Ovary (tissue), 7 donors: ENCODE measurements at regions not wholly inside any gene's neighbourhood (a gene's known extent, or its start where the extent isn't known, plus 50 kb on each side); places are given as distances from the start of the nearest gene placed in this dataset.

Source experiments
- DNase-seq, 5 donors: peaks; one replicate each; pipeline ENCODE4 v3.0.0-alpha.2; 2019 to 2020
- H3K27ac ChIP-seq, 2 donors: fragments of 200-600 bp; one replicate each; pipeline versions ENCODE4 v1.5.1 to v1.8.0; 2019 to 2022
- H3K27me3 ChIP-seq: fragments of 200-600 bp; one replicate; pipeline ENCODE4 v1.8.0; 2022
- H3K36me3 ChIP-seq: fragments of 200-600 bp; sonication (generic); one replicate; pipeline ENCODE4 v1.5.1; 2019
- H3K4me1 ChIP-seq: one replicate; pipeline ENCODE4 v1.8.1; 2013; ENCODE audit warnings: mild to moderate bottlenecking, moderate library complexity; ENCODE audit not compliant: insufficient read depth
- H3K4me3 ChIP-seq: fragments of 200-600 bp; sonication (generic); one replicate; pipeline ENCODE4 v1.5.1; 2017
- H3K9me3 ChIP-seq, 2 donors: fragments of 200-600 bp in 1 of 2; sonication (generic) in 1 of 2; one replicate each; pipeline versions ENCODE4 v1.5.1 to v1.8.1; 2013 to 2019; ENCODE audit warnings: mild to moderate bottlenecking in 1 of 2, moderate library complexity in 1 of 2
- EP300 ChIP-seq: sonication (generic); formaldehyde crosslinking; IDR thresholded peaks from one replicate; pipeline ENCODE4 v1.6.1; 2017; ENCODE audit warnings: antibody characterized with exemption
- POLR2A ChIP-seq: fragments of 450-650 bp; IDR thresholded peaks from one replicate; pipeline ENCODE4 v1.6.1; 2017; ENCODE audit warnings: antibody characterized with exemption, mild to moderate bottlenecking, moderate library complexity
- WGBS, 3 donors: extraction: QIAGEN DNeasy Blood & Tissue Kit in 1 of 3; methylation state at CpG; one replicate each; pipeline versions ENCODE4 v1.1.5 to v1.1.7; 2013 to 2017; 5-methylcytosine and 5-hydroxymethylcytosine counted together
- intact Hi-C, 4 donors: fragments of 100-400 bp; cut with DNase I; formaldehyde crosslinking; loops; one replicate each; pipeline versions ENCODE4 v1.11.0 to v1.15.1; 2022 to 2023
- TF ChIP-seq, protein P1 (sequence below), 3 donors: fragments of 450-650 bp in 2 of 3; fragments of 200-600 bp in 1 of 3; IDR thresholded peaks; one replicate each; pipeline versions ENCODE4 v1.5.1 to v1.8.0; 2016 to 2022; ENCODE audit warnings: antibody characterized with exemption in 3 of 3, mild to moderate bottlenecking in 1 of 3
- donor health status: DM: no; HTN: no; CAD: no; lungs with moderate emphysema.
- donor health status: DM: no; HTN: no; CAD: no.
- donor health status: Bipolar disorder and iron deficiency.
- donor health status: DM: no; HTN: no; CAD: no.
- donor health status: DM: yes; HTN: yes; CAD: no.

DNA sequence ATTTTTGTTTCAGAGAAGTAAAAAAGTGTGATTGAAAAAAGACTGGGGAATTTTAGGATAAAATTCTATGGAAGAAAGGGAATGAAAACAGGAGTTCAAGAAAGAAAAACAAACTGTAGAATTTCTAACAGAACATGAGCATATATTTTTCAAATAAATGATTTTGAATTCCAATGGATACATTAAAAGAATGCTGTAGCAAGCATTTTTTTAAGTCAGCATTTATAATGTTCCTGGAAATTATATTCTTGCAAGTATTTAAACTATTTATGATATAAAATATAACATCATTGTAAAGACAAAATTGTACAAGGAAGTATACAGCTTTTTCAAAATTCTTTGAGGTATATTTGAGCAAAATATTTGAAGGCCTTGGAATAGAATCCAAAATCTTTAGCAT is 450.7 kb downstream of the AEBP2 start:
- H3K27me3 ChIP-seq, result no peaks in the 10 kb centered on the region
- intact Hi-C loops, result no loop called here
- H3K27ac ChIP-seq, result no peak overlapping the region
- TF ChIP-seq POLR2A (no peak), EP300 (no peak)
- TF ChIP-seq, protein P1, sequence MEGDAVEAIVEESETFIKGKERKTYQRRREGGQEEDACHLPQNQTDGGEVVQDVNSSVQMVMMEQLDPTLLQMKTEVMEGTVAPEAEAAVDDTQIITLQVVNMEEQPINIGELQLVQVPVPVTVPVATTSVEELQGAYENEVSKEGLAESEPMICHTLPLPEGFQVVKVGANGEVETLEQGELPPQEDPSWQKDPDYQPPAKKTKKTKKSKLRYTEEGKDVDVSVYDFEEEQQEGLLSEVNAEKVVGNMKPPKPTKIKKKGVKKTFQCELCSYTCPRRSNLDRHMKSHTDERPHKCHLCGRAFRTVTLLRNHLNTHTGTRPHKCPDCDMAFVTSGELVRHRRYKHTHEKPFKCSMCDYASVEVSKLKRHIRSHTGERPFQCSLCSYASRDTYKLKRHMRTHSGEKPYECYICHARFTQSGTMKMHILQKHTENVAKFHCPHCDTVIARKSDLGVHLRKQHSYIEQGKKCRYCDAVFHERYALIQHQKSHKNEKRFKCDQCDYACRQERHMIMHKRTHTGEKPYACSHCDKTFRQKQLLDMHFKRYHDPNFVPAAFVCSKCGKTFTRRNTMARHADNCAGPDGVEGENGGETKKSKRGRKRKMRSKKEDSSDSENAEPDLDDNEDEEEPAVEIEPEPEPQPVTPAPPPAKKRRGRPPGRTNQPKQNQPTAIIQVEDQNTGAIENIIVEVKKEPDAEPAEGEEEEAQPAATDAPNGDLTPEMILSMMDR (IDR thresholded peaks at IDR 0.05), result no peak
- H3K4me1 ChIP-seq, result peaks cover 5% of the 10 kb centered on the region
- no peak overlapping the region for H3K4me3 ChIP-seq
- no peak for DNase-seq
- no peaks in the 10 kb centered on the region for H3K9me3 ChIP-seq
- H3K36me3 ChIP-seq, result no peaks in the 10 kb centered on the region

DNA sequence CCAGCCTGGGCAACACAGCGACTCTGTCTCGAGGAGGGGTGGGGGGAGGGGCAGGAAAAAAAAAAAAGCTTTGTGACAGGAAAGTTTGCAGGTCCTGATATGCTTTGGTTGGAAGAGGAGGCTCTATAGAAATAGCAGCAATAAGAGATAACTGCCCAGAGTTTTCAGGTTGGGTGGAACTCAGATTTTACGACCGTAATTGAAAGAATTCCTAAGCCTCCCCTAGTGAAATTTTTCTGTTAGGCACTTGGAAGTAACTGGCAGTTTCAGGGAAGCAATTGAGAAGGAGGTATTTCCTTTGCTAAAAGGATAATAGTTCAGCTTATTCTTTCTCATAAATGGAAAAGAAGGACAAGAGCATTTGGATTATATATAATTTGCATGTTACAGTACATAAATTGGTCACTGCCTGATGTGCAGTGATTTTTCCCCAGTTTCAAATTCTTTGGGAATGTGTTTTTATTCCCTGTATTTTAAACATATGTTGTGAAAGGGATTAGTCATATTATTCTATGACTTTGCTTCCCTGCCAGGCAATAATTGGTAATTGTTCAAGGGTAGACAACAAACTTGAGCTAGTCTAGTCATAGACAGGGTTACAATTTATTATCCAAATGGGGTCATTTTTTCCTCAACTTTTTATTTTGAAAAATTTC is 452.8 kb downstream of the AEBP2 start:
- no peaks in the 10 kb centered on the region for H3K27me3 ChIP-seq
- no peak for DNase-seq
- intact Hi-C loops, result no loop called here
- no peak overlapping the region for H3K4me3 ChIP-seq
- H3K4me1 ChIP-seq, result peaks cover 1% of the 10 kb centered on the region
- TF ChIP-seq, protein P1 (IDR thresholded peaks at IDR 0.05), result no peak
- TF ChIP-seq POLR2A (no peak), EP300 (no peak)
- no peaks in the 10 kb centered on the region for H3K9me3 ChIP-seq
- WGBS, 3 donors, result 66 to 67% (median 66%) methylated on average over 4 of the region's 4 CpGs
- H3K36me3 ChIP-seq, result no peaks in the 10 kb centered on the region
- no peak overlapping the region for H3K27ac ChIP-seq

- Histone ChIP-seq H3K27ac (no peak overlapping the region), H3K9me3 (no peaks in the 10 kb centered on the region), H3K4me1 (peaks cover 1% of the 10 kb centered on the region), H3K27me3 (no peaks in the 10 kb centered on the region), H3K36me3 (no peaks in the 10 kb centered on the region), H3K4me3 (no peak overlapping the region)
- WGBS, 3 donors, result 96 to 99% (median 98%) methylated on average over 1 of the region's 1 CpG
- no peak for DNase-seq
- intact Hi-C loops, result no loop called here
- TF ChIP-seq, protein P1 (IDR thresholded peaks at IDR 0.05), result no peak
- TF ChIP-seq POLR2A, result no peak
- no peak for TF ChIP-seq EP300
These were observed 454.2 kb downstream of the AEBP2 start for GRCh38 chr12:19893514-19893913.

GRCh38 chr12:19894050-19894449 is 454.8 kb downstream of the AEBP2 start:
- H3K36me3 ChIP-seq, result no peaks in the 10 kb centered on the region
- 79 to 92% (median 82%) methylated on average over 1 of the region's 1 CpG for WGBS, 3 donors
- H3K9me3 ChIP-seq, result no peaks in the 10 kb centered on the region
- no peaks in the 10 kb centered on the region for H3K27me3 ChIP-seq
- H3K27ac ChIP-seq, result no peak overlapping the region
- H3K4me1 ChIP-seq, result peaks cover 1% of the 10 kb centered on the region
- TF ChIP-seq EP300, result no peak
- TF ChIP-seq POLR2A, result no peak
- TF ChIP-seq, protein P1 (IDR thresholded peaks at IDR 0.05), result no peak
- DNase-seq, result no peak
- no peak overlapping the region for H3K4me3 ChIP-seq
- intact Hi-C loops, result no loop called here
